Naive thymus-derived CD4-positive, alpha-beta T cell (primary cell): ENCODE measurements at regions not wholly inside any gene's neighbourhood (a gene's known extent, or its start where the extent isn't known, plus 50 kb on each side); places are given as distances from the start of the nearest gene placed in this dataset.

Experiments
- ATAC-seq: fragments of 150-1000 bp; cut with Tn5 transposase; 2 replicates; pipeline ENCODE4 v1.10.0; 2021; ENCODE audit warnings: mild to moderate bottlenecking, moderate library complexity
- CTCF ChIA-PET: fragments of 350-600 bp; sonication (Branson Sonifier 250); formaldehyde crosslinking; loops from one replicate; lab custom pipeline; 2021; ENCODE audit warnings: antibody characterized with exemption; lab: Charles Lee
- POLR2A ChIA-PET: fragments of 350-600 bp; sonication (Branson Sonifier 250); formaldehyde crosslinking; loops from one replicate; lab custom pipeline; 2021; ENCODE audit warnings: antibody characterized with exemption, inconsistent platforms; lab: Charles Lee
- DNase-seq, 9 donors: peaks; one replicate each; pipeline versions ENCODE4 v3.0.0 to v3.0.0-alpha.2; 2020 to 2022; ENCODE audit warnings: mixed read lengths in 1 of 9
- H3K27ac ChIP-seq: one replicate; pipeline ENCODE4 v1.7.0; 2013; ENCODE audit warnings: mild to moderate bottlenecking, low read depth, low read length, moderate library complexity
- H3K27me3 ChIP-seq, 2 donors: one replicate each; pipeline ENCODE4 v1.7.0; 2013; ENCODE audit warnings: low read length in 2 of 2, mild to moderate bottlenecking in 2 of 2, moderate library complexity in 2 of 2; ENCODE audit not compliant: control insufficient read depth in 2 of 2, insufficient read depth in 2 of 2
- H3K36me3 ChIP-seq, 3 experiments: 1 replicate in 2 of 3; 2 replicates in 1 of 3; pipeline ENCODE4 v1.7.0; 2013; ENCODE audit warnings: low read length in 3 of 3, mild to moderate bottlenecking in 3 of 3, moderate library complexity in 1 of 3; ENCODE audit not compliant: insufficient read depth in 3 of 3, control insufficient read depth in 2 of 3
- H3K4me1 ChIP-seq, 2 donors: one replicate each; pipeline ENCODE4 v1.7.0; 2013; ENCODE audit warnings: low read length in 2 of 2, mild to moderate bottlenecking in 2 of 2, moderate library complexity in 1 of 2; ENCODE audit not compliant: control insufficient read depth in 2 of 2, insufficient read depth in 2 of 2
- H3K4me3 ChIP-seq: 2 replicates; pipeline ENCODE4 v1.7.0; 2013; ENCODE audit warnings: mild to moderate bottlenecking, low read length
- H3K9me3 ChIP-seq, 3 experiments: 1 replicate in 2 of 3; 2 replicates in 1 of 3; pipeline ENCODE4 v1.7.0; 2013; ENCODE audit warnings: low read length in 3 of 3; ENCODE audit not compliant: control insufficient read depth in 2 of 3
- H3K27ac Mint-ChIP-seq, 9 donors: one replicate each; pipeline ENCODE4 v1.8.0; 2020 to 2022; ENCODE audit warnings: mixed read lengths in 9 of 9, mild to moderate bottlenecking in 8 of 9, moderate library complexity in 5 of 9, inconsistent platforms in 2 of 9
- H3K27me3 Mint-ChIP-seq, 5 donors: one replicate each; pipeline ENCODE4 v1.8.0; 2021 to 2022; ENCODE audit warnings: mixed read lengths in 5 of 5, mild to moderate bottlenecking in 1 of 5
- H3K36me3 Mint-ChIP-seq, 5 donors: one replicate each; pipeline ENCODE4 v1.8.0; 2020 to 2022; ENCODE audit warnings: mixed read lengths in 5 of 5, mild to moderate bottlenecking in 3 of 5, inconsistent platforms in 1 of 5
- H3K4me1 Mint-ChIP-seq, 7 donors: one replicate each; pipeline ENCODE4 v1.8.0; 2020 to 2022; ENCODE audit warnings: mixed read lengths in 7 of 7, mild to moderate bottlenecking in 3 of 7, inconsistent platforms in 1 of 7
- H3K4me3 Mint-ChIP-seq, 10 donors: one replicate each; pipeline ENCODE4 v1.8.0; 2020 to 2022; ENCODE audit warnings: mild to moderate bottlenecking in 10 of 10, mixed read lengths in 10 of 10, moderate library complexity in 6 of 10, inconsistent platforms in 2 of 10
- H3K9me3 Mint-ChIP-seq, 11 donors: one replicate each; pipeline ENCODE4 v1.8.0; 2020 to 2022; ENCODE audit warnings: mixed read lengths in 11 of 11, mild to moderate bottlenecking in 4 of 11, inconsistent platforms in 1 of 11, moderate library complexity in 1 of 11
- intact Hi-C, 2 donors: fragments of 100-400 bp; cut with micrococcal nuclease; formaldehyde crosslinking; loops; one replicate each; pipeline ENCODE4 v1.15.1; 2023

GRCh38 chr4:65918212-65918611 lies 247.9 kb upstream of the EPHA5 start:
- Mint-ChIP-seq H3K9me3 (peaks cover 0 to 13% (median 5%) of the 10 kb centered on the region in 11 donors), H3K27me3 (no peaks in the 10 kb centered on the region), H3K4me3 (no peak overlapping the region), H3K27ac (no peak overlapping the region), H3K36me3 (peaks cover 0 to 4% (median 0%) of the 10 kb centered on the region in 5 donors), H3K4me1 (no peaks in the 10 kb centered on the region)
- no peaks in the 10 kb centered on the region for H3K4me1 ChIP-seq
- no peaks in the 10 kb centered on the region for H3K27me3 ChIP-seq
- no peaks in the 10 kb centered on the region for H3K36me3 ChIP-seq
- no peak for DNase-seq
- ChIA-PET CTCF (no interaction called here), POLR2A (no interaction called here)
- H3K9me3 ChIP-seq = no peaks in the 10 kb centered on the region
- H3K4me3 ChIP-seq = no peak overlapping the region
- no peak overlapping the region for H3K27ac ChIP-seq
- ATAC-seq = no peak
- intact Hi-C loops = no loop called here

GRCh38 chr4:65917486-65917885 lies 247.2 kb upstream of the EPHA5 start:
- H3K4me1 Mint-ChIP-seq = no peaks in the 10 kb centered on the region
- no peak overlapping the region for H3K4me3 Mint-ChIP-seq

GRCh38 chr4:65911720-65912119 lies 241.4 kb upstream of the EPHA5 start:
- Mint-ChIP-seq H3K36me3 (no peaks in the 10 kb centered on the region), H3K4me1 (no peaks in the 10 kb centered on the region), H3K27me3 (no peaks in the 10 kb centered on the region), H3K9me3 (peaks cover 0 to 9% (median 4%) of the 10 kb centered on the region in 11 donors), H3K4me3 (no peak overlapping the region), H3K27ac (no peak overlapping the region)
- H3K9me3 ChIP-seq = no peaks in the 10 kb centered on the region
- no peak overlapping the region for H3K27ac ChIP-seq
- no peaks in the 10 kb centered on the region for H3K36me3 ChIP-seq
- CTCF ChIA-PET = no interaction called here
- POLR2A ChIA-PET = no interaction called here
- no peaks in the 10 kb centered on the region for H3K27me3 ChIP-seq
- ATAC-seq (no peak), DNase-seq (no peak)
- intact Hi-C loops = no loop called here
- no peaks in the 10 kb centered on the region for H3K4me1 ChIP-seq
- no peak overlapping the region for H3K4me3 ChIP-seq

More at GRCh38 chr4:65917486-65917885, 247.2 kb upstream of the EPHA5 start:
- Mint-ChIP-seq H3K27me3 (no peaks in the 10 kb centered on the region), H3K9me3 (peaks cover 1 to 20% (median 5%) of the 10 kb centered on the region in 11 donors), H3K36me3 (peaks cover 0 to 4% (median 0%) of the 10 kb centered on the region in 5 donors), H3K27ac (no peak overlapping the region)
- Histone ChIP-seq H3K4me1 (no peaks in the 10 kb centered on the region), H3K4me3 (no peak overlapping the region), H3K9me3 (no peaks in the 10 kb centered on the region), H3K27me3 (no peaks in the 10 kb centered on the region), H3K36me3 (no peaks in the 10 kb centered on the region), H3K27ac (no peak overlapping the region)
- ChIA-PET POLR2A (no interaction called here), CTCF (no interaction called here)
- DNase-seq = no peak
- intact Hi-C loops = no loop called here
- no peak for ATAC-seq

- DNase-seq (no peak), ATAC-seq (no peak)
- Histone ChIP-seq H3K36me3 (no peaks in the 10 kb centered on the region), H3K4me3 (no peak overlapping the region), H3K9me3 (no peaks in the 10 kb centered on the region), H3K27ac (no peak overlapping the region), H3K27me3 (no peaks in the 10 kb centered on the region), H3K4me1 (no peaks in the 10 kb centered on the region)
- Mint-ChIP-seq H3K4me1 (no peaks in the 10 kb centered on the region), H3K27ac (no peak overlapping the region), H3K27me3 (no peaks in the 10 kb centered on the region), H3K36me3 (peaks cover 0 to 4% (median 0%) of the 10 kb centered on the region in 5 donors), H3K4me3 (no peak overlapping the region), H3K9me3 (peaks cover 0 to 15% (median 11%) of the 10 kb centered on the region in 11 donors)
- intact Hi-C loops = no loop called here
- POLR2A ChIA-PET = no interaction called here
- CTCF ChIA-PET = interaction anchor here (0.6 kb wide), 1 partner anchor 624 kb away, joined by 3 read pairs; no protein-coding TSS in a partner anchor
Measured at GRCh38 chr4:65893957-65894755, 223.9 kb upstream of the EPHA5 start.

- no peak overlapping the region for H3K4me3 Mint-ChIP-seq
- ATAC-seq (no peak), DNase-seq (no peak)
- intact Hi-C loops = no loop called here
- H3K27me3 ChIP-seq = no peaks in the 10 kb centered on the region
- no peaks in the 10 kb centered on the region for H3K36me3 ChIP-seq
- H3K27me3 Mint-ChIP-seq = no peaks in the 10 kb centered on the region
- no peaks in the 10 kb centered on the region for H3K4me1 ChIP-seq
- H3K27ac ChIP-seq = no peak overlapping the region
- H3K4me3 ChIP-seq = no peak overlapping the region
- H3K4me1 Mint-ChIP-seq = no peaks in the 10 kb centered on the region
- H3K9me3 Mint-ChIP-seq = peaks cover 0 to 14% (median 6%) of the 10 kb centered on the region in 11 donors
- POLR2A ChIA-PET = no interaction called here
- peaks cover 0 to 4% (median 0%) of the 10 kb centered on the region in 5 donors for H3K36me3 Mint-ChIP-seq
- no peak overlapping the region for H3K27ac Mint-ChIP-seq
- CTCF ChIA-PET = interaction anchor here (0.6 kb wide), 1 partner anchor 625 kb away, joined by 3 read pairs; no protein-coding TSS in a partner anchor
- H3K9me3 ChIP-seq = no peaks in the 10 kb centered on the region
Measured at GRCh38 chr4:65893271-65893670, 223.0 kb upstream of the EPHA5 start.

GRCh38 chr4:65880594-65880993 lies 210.3 kb upstream of the EPHA5 start:
- Histone ChIP-seq H3K4me3 (no peak overlapping the region), H3K4me1 (no peaks in the 10 kb centered on the region), H3K27ac (no peak overlapping the region), H3K9me3 (no peaks in the 10 kb centered on the region), H3K36me3 (no peaks in the 10 kb centered on the region), H3K27me3 (no peaks in the 10 kb centered on the region)
- Mint-ChIP-seq H3K27ac (no peak overlapping the region), H3K36me3 (no peaks in the 10 kb centered on the region), H3K4me3 (no peak overlapping the region), H3K4me1 (no peaks in the 10 kb centered on the region), H3K27me3 (no peaks in the 10 kb centered on the region), H3K9me3 (peaks cover 0 to 9% (median 4%) of the 10 kb centered on the region in 11 donors)
- no peak for ATAC-seq
- intact Hi-C loops = no loop called here
- POLR2A ChIA-PET = no interaction called here
- CTCF ChIA-PET = no interaction called here
- DNase-seq = no peak
